Spleen (tissue), 7 donors: ENCODE measurements at regions not wholly inside any gene's neighbourhood (a gene's known extent, or its start where the extent isn't known, plus 50 kb on each side); places are given as distances from the start of the nearest gene placed in this dataset.

Experiments
- POLR2A ChIP-seq, 3 donors: fragments of 450-650 bp; IDR thresholded peaks; one replicate each; pipeline ENCODE4 v1.5.1; 2017; ENCODE audit warnings: antibody characterized with exemption in 3 of 3, mild to moderate bottlenecking in 1 of 3
- TF ChIP-seq, protein P1 (sequence below), 11 experiments: fragments of 200-600 bp in 7 of 11; fragments of 450-650 bp in 4 of 11; sonication (generic) in 4 of 11; IDR thresholded peaks in 8 of 11; conservative IDR thresholded peaks in 3 of 11; 1 replicate in 7 of 11; 2 replicates in 4 of 11; pipeline versions ENCODE4 v1.4.0 to v1.8.0; 2016 to 2021; ENCODE audit warnings: antibody characterized with exemption in 11 of 11, inconsistent platforms in 4 of 11, mild to moderate bottlenecking in 1 of 11
- donor health status: DM: no; HTN: no; CAD: no; lungs with moderate emphysema.
- donor health status: DM: no; HTN: no; CAD: no.
- donor health status: DM: no; HTN: no; CAD: no.

DNA sequence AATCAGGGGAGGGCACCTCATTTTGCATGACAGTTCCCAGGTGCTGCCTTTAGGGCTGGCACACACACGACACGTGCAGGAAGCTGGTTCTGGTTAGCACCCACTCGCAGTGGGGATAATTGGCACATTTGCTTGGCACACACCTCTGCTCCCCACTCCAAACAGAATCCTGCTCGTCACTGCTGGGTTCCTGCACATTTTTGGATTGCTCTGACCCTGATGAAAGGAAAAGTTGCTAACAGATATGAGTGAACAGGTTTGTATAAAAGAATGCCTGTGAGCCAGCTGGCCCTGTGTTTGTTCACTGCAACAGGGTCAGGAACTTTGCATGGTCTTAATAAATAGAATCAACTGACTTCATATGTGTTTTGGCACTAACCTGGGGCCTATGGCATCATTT lies 1500.4 kb downstream of the EFNB2 start:
- TF ChIP-seq, protein P1, sequence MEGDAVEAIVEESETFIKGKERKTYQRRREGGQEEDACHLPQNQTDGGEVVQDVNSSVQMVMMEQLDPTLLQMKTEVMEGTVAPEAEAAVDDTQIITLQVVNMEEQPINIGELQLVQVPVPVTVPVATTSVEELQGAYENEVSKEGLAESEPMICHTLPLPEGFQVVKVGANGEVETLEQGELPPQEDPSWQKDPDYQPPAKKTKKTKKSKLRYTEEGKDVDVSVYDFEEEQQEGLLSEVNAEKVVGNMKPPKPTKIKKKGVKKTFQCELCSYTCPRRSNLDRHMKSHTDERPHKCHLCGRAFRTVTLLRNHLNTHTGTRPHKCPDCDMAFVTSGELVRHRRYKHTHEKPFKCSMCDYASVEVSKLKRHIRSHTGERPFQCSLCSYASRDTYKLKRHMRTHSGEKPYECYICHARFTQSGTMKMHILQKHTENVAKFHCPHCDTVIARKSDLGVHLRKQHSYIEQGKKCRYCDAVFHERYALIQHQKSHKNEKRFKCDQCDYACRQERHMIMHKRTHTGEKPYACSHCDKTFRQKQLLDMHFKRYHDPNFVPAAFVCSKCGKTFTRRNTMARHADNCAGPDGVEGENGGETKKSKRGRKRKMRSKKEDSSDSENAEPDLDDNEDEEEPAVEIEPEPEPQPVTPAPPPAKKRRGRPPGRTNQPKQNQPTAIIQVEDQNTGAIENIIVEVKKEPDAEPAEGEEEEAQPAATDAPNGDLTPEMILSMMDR (IDR thresholded peaks at IDR 0.05 in 8 of 11, conservative IDR thresholded peaks at IDR 0.05 in 3 of 11), result no peak
- TF ChIP-seq POLR2A (IDR thresholded peaks at IDR 0.05), result no peak
